ENCODE measurements at regions not wholly inside any gene's neighbourhood (a gene's known extent, or its start where the extent isn't known, plus 50 kb on each side); places are given as distances from the start of the nearest gene placed in this dataset.
"Not testable (repeated sequence)": the region's sequence is repeated elsewhere in the genome, so short reads cannot be mapped to it uniquely, and the experiment has no call there.

- DNase-seq: no peak
Measured at GRCh38 chr9:102497709-102498108, 497.4 kb upstream of the CYLC2 start.

GRCh38 chr9:102486976-102487375 lies 508.2 kb upstream of the CYLC2 start:
- DNase-seq: not testable (repeated sequence)

GRCh38 chr9:102483651-102484050 lies 511.5 kb upstream of the CYLC2 start:
- DNase-seq: no peak

GRCh38 chr9:102482776-102483175 lies 512.4 kb upstream of the CYLC2 start:
- no peak for DNase-seq

- no peak for DNase-seq
Measured at GRCh38 chr9:102479191-102479590, 515.9 kb upstream of the CYLC2 start.

- no peak for DNase-seq
Measured at GRCh38 chr9:102474357-102474756, 520.8 kb upstream of the CYLC2 start.

GRCh38 chr9:102469430-102469829 lies 525.7 kb upstream of the CYLC2 start:
- DNase-seq: not testable (repeated sequence)

GRCh38 chr9:102461156-102461819 lies 533.8 kb upstream of the CYLC2 start:
- DNase-seq: no peak

- DNase-seq: no peak
Measured at GRCh38 chr9:102459828-102460227, 535.3 kb upstream of the CYLC2 start.

GRCh38 chr9:102456562-102456961 lies 538.6 kb upstream of the CYLC2 start:
- DNase-seq: no peak

- DNase-seq: no peak
Measured at GRCh38 chr9:102445906-102446305, 549.2 kb upstream of the CYLC2 start.

GRCh38 chr9:102445181-102445747 lies 549.9 kb upstream of the CYLC2 start:
- no peak for DNase-seq

GRCh38 chr9:102439583-102439982 lies 555.5 kb upstream of the CYLC2 start:
- no peak for DNase-seq

- not testable (repeated sequence) for DNase-seq
Measured at GRCh38 chr9:102436599-102436998, 558.5 kb upstream of the CYLC2 start.

- no peak for DNase-seq
Measured at GRCh38 chr9:102435427-102435826, 559.7 kb upstream of the CYLC2 start.

GRCh38 chr9:102434545-102434944 lies 560.6 kb upstream of the CYLC2 start:
- DNase-seq: no peak

- DNase-seq: no peak
Measured at GRCh38 chr9:102428305-102428704, 566.8 kb upstream of the CYLC2 start.

- DNase-seq: not testable (repeated sequence)
Measured at GRCh38 chr9:102416251-102416650, 578.9 kb upstream of the CYLC2 start.

- no peak for DNase-seq
Measured at GRCh38 chr9:102405218-102405867, 589.8 kb upstream of the CYLC2 start.

GRCh38 chr9:102403514-102403913 lies 591.6 kb upstream of the CYLC2 start:
- no peak for DNase-seq

- DNase-seq: no peak
Measured at GRCh38 chr9:102398205-102398604, 596.9 kb upstream of the CYLC2 start.

- not testable (repeated sequence) for DNase-seq
Measured at GRCh38 chr9:102385620-102386019, 609.5 kb upstream of the CYLC2 start.

GRCh38 chr9:102362470-102363132 lies 624.2 kb upstream of the GRIN3A start:
- DNase-seq: no peak

GRCh38 chr9:102360846-102361245 lies 622.4 kb upstream of the GRIN3A start:
- no peak for DNase-seq
